Mesodermal cell (in vitro differentiated cells): ENCODE measurements at regions not wholly inside any gene's neighbourhood (a gene's known extent, or its start where the extent isn't known, plus 50 kb on each side); places are given as distances from the start of the nearest gene placed in this dataset.
"Not testable (repeated sequence)": the region's sequence is repeated elsewhere in the genome, so short reads cannot be mapped to it uniquely, and the experiment has no call there.

Experiments used
- H3K27ac ChIP-seq: 2 replicates; pipeline ENCODE4 v1.7.0; 2013; ENCODE audit warnings: mild to moderate bottlenecking, low read depth, low read length, moderate library complexity; ENCODE audit not compliant: severe bottlenecking
- H3K36me3 ChIP-seq: 2 replicates; pipeline ENCODE4 v1.7.1; 2013; ENCODE audit warnings: mild to moderate bottlenecking, low read length, moderate library complexity; ENCODE audit not compliant: control insufficient read depth, insufficient read depth
- H3K4me1 ChIP-seq: one replicate; pipeline ENCODE4 v1.7.1; 2013; ENCODE audit warnings: mild to moderate bottlenecking, low read length; ENCODE audit not compliant: insufficient read depth, control insufficient read depth, poor library complexity, severe bottlenecking
- H3K4me3 ChIP-seq: 2 replicates; pipeline ENCODE4 v1.7.0; 2013; ENCODE audit warnings: low read length, control low read depth, mild to moderate bottlenecking; ENCODE audit not compliant: insufficient read depth, poor library complexity, severe bottlenecking; ENCODE audit errors: extremely low read depth
- H3K9me3 ChIP-seq: 2 replicates; pipeline ENCODE4 v1.7.1; 2013; ENCODE audit warnings: mild to moderate bottlenecking, low read length, moderate library complexity; ENCODE audit not compliant: control insufficient read depth
- WGBS, 2 experiments: methylation state at CpG; one replicate each; pipeline ENCODE4 v1.1.5; 2013; ENCODE audit warnings: missing lambda C conversion rate in 2 of 2; ENCODE audit not compliant: insufficient coverage in 2 of 2; 5-methylcytosine and 5-hydroxymethylcytosine counted together

DNA sequence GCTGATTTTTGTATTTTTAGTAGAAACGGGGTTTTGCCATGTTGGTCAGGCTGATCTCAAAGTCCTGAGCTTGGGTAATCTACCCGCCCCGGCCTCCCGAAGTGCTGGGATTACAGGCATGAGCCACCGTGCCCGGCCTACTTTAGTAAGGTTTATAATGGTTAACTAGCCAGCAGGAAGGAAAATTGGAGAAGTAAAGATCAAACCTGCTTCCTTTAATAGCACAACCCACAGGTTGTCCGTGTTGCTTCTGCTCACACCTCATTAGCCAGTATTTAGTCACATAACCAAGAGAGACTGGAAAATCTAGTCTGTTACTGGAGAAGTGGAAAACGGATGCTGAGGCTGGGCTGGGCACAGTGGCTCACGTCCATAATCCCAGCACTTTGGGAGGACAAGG, 51.9 kb upstream of the TBL1XR1 start:
- Histone ChIP-seq H3K4me3 (no peak overlapping the region), H3K27ac (no peak overlapping the region), H3K36me3 (no peaks in the 10 kb centered on the region), H3K4me1 (no peaks in the 10 kb centered on the region), H3K9me3 (no peaks in the 10 kb centered on the region)
- 84 to 89% methylated on average over 6 to 8 of the region's 9 CpGs for WGBS, 2 experiments

DNA sequence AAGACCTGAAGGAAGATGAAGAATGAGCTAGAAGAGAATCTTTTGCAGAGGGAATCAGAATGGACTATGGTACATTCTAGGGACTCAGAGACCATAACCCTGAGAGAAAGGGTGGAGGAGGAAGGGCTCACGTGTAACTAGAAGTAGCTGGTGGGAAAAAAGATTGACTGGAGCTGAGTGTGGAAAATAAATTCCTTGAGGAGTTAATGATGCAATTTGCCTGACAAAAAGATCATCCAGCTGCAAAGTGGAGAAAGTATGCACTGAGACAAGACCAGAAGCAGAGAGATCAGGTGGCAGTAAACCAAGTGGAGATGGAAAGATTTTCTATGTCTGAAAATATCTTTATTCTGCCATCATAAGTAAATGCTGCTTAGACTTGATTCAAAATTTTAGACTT, 52.9 kb upstream of the TBL1XR1 start:
- Histone ChIP-seq H3K9me3 (no peaks in the 10 kb centered on the region), H3K4me3 (no peak overlapping the region), H3K4me1 (no peaks in the 10 kb centered on the region), H3K27ac (no peak overlapping the region), H3K36me3 (no peaks in the 10 kb centered on the region)
- WGBS, 2 experiments, result 58 to 63% methylated on average over 1 of the region's 1 CpG

DNA sequence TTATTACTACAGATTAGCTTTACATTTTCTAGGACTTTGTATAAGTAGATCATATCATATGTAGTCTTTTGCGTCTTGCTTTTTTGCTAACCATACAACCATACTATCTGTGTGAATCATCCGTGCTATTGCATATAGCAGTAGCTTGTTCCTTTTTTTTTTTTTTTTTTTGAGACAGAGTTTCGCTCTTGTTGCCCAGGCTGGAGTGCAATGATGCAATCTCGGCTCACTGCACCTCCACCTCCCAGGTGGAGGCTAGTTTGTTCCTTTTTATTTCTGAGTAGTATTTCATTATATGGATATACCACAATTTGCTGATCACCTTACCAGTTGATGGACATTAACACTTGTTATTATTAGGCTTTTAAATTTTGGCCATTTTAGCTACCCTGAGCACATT, 54.5 kb upstream of the TBL1XR1 start:
- no CpG with 5 or more reads among the region's 4 CpGs for WGBS, 2 experiments
- Histone ChIP-seq H3K36me3 (no peaks in the 10 kb centered on the region), H3K4me1 (no peaks in the 10 kb centered on the region), H3K4me3 (no peak overlapping the region), H3K27ac (no peak overlapping the region), H3K9me3 (no peaks in the 10 kb centered on the region)

DNA sequence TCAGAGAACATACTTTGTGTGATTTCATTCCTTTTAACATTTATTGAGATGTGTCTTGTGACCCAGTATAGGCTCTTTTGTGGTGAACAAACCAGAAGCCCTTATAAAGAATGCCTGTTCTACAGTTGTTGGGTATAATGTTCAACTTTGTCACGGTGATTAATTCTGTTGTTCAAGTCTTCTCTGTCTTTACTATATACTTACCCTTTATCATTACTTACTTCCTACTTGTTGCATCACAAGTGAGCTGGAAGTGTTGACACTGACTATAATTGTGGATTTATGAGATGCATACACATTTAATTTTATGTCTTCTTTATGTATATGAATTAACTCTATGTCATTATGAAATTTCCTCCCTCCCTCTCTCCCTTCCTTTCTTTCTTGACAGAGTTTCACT, 59.7 kb upstream of the TBL1XR1 start:
- H3K36me3 ChIP-seq, result no peaks in the 10 kb centered on the region
- H3K9me3 ChIP-seq, result no peaks in the 10 kb centered on the region
- H3K4me1 ChIP-seq, result no peaks in the 10 kb centered on the region
- no peak overlapping the region for H3K4me3 ChIP-seq
- WGBS, 2 experiments, result no CpG with 5 or more reads among the region's 1 CpG
- H3K27ac ChIP-seq, result no peak overlapping the region

DNA sequence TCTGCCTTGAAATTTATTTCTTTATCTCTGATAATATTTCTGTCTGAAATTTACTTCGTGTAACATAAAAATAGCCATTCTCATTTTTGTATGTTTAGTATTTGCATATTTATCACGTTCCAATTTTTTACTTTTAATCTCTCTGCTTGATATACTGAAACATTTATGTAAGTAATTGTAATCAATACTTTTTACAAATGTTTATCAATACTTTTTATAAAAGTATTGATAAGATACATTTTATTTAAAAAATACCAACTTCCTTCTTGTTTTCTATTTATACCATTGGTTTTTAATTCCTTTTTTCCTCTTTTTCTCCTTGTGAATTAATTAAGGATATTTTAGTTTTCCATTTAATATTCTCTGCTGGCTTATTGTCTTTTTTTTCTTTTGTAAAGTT, 60.3 kb upstream of the TBL1XR1 start:
- Histone ChIP-seq H3K36me3 (no peaks in the 10 kb centered on the region), H3K4me1 (no peaks in the 10 kb centered on the region), H3K9me3 (no peaks in the 10 kb centered on the region), H3K4me3 (no peak overlapping the region), H3K27ac (no peak overlapping the region)
- WGBS, 2 experiments, result no CpG with 5 or more reads among the region's 2 CpGs

DNA sequence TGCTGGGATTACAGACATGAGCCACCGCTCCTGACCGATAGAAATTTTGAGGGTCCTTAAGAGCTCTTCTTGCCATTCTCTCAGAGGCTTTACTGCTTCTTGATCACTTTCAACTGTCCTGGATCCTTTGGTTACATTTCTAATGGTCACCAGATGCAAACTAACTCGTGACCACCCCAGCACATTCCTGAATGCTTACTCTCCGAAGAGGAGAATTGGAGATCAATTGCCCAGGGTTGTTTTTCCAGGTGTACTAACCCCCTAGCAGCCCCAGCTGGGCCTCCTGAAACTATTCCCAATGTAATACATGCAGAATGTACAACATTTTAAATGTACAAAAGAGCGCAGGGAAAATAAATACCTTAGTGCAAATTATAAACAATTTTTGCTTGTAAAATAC, 65.1 kb upstream of the TBL1XR1 start:
- H3K27ac ChIP-seq, result no peak overlapping the region
- H3K9me3 ChIP-seq, result no peaks in the 10 kb centered on the region
- H3K4me1 ChIP-seq, result no peaks in the 10 kb centered on the region
- no peaks in the 10 kb centered on the region for H3K36me3 ChIP-seq
- WGBS, 2 experiments, result 77 to 85% methylated on average over 4 of the region's 5 CpGs
- H3K4me3 ChIP-seq, result no peak overlapping the region

DNA sequence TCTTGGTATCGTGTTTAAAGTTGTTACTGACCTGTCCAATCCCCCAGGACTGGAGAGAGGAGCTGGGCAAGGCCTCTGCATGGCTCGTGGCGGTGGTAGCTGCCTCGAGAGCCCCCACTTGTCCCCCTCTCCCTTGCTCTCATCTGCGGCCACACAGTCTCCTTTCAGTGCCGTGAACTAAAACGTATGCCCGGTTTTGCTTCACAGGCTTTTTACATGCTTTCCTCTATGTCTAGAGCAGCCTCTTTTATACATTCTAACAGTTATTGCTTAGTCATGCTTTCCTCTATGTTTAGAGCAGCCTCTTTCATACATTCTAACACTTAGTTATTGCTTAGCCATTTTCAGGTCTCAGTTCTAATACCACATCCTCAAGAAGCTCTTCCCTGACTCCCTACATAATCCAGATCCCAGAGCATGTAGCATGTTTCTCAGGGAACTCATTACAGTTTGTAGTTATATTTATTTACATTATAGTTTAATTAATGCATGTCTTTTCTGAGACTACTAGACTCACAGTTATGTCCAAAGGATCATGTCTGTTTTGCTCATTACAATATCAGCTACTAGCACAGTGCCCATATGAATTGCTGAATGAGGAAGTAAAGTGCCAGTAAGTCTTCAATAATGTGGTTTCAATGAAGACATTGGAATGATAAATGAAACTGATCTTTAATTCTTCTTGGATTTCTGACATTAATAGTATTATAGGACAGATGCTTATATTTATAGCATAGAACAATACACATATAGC, 66.5 kb upstream of the TBL1XR1 start:
- H3K4me1 ChIP-seq, result no peaks in the 10 kb centered on the region
- no peak overlapping the region for H3K4me3 ChIP-seq
- H3K36me3 ChIP-seq, result no peaks in the 10 kb centered on the region
- 73 to 100% methylated on average over 2 to 8 of the region's 8 CpGs for WGBS, 2 experiments
- no peaks in the 10 kb centered on the region for H3K9me3 ChIP-seq
- no peak overlapping the region for H3K27ac ChIP-seq

DNA sequence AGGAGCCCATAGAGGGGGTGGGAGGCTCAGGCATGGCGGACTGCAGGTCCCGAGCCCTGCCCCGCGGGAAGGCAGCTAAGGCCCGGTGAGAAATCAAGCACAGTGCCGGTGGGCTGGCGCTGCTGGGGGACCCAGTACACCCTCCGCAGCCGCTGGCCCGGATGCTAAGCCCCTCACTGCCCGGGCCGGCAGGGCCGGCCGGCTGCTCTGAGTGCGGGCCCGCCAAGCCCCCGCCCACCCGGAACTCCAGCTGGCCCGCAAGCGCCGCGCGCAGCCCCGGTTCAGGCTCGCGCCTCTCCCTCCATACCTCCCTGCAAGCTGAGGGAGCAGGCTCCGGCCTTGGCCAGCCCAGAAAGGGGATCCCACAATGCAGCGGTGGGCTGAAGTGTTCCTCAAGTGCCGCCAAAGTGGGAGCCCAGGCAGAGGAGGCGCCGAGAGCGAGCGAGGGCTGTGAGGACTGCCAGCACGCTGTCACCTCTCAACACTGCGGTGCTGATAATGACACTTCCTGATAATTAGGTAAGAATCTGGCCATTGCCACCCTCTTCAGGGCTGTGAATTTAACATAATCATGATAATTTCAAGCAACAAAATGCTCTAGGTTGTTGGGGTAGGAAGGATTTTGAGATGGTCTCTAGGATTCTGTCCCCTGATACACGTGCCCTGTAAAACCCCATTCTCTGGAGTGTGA, 74.7 kb upstream of the TBL1XR1 start:
- not testable (repeated sequence) for H3K9me3 ChIP-seq, H3K27ac ChIP-seq, H3K36me3 ChIP-seq, H3K4me3 ChIP-seq, H3K4me1 ChIP-seq
- WGBS, 2 experiments, result 98 to 100% methylated on average over 4 to 20 of the region's 36 CpGs

DNA sequence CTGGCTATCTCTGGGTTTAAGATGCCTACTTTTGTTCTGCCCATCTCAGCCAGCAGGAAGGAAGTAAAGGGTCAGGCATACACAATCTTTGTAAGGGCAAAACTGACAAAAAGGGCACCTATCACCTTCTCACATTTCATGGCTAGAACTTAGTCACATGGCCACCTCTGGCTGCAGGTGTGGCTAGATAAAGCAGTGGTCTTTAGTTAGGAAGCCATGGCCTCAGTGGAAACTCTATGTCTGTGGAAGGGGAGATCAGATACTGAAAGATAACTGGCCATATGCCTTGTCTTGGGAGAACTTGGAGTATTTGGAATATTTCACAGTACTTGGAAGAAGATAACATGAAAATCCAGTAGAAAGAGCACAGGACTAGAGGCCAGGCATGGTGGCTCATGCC, 80.7 kb upstream of the TBL1XR1 start:
- H3K27ac ChIP-seq, result no peak overlapping the region
- peaks cover 2% of the 10 kb centered on the region for H3K4me1 ChIP-seq
- peaks cover 5% of the 10 kb centered on the region for H3K9me3 ChIP-seq
- no peaks in the 10 kb centered on the region for H3K36me3 ChIP-seq
- H3K4me3 ChIP-seq, result no peak overlapping the region

DNA sequence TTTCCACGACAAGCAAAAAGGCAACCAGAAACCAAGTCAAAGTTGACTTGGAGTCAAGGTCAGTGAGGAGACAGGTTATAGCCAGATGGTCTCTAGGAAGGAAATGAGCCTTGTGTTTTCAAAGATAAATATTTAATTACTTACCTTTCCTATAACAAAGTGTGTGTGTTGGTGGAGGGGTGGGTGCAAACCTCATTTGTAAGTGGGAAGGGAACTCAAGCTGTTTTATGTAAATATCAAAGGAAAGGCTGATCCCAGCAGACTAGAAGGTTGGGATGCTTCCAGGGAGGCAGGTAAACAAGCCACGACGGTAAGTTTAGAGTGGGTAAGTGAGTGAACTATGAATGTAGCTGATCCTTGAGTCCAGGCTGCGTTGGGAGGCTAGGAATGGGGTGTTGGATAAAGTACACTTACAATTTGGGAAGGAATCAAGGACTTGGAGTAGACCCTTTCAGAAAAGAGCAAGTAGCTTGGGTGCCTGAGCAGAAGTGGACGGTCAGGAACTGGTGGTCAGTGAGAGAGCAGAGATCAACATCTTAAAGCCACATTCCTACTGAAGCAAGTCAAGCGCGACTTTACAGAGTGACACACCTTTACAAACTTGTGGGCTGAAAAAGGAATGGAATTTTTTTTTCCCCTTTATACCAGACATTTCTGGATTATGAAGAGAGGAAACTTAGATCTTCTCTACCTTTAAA, 82.0 kb upstream of the TBL1XR1 start:
- Histone ChIP-seq H3K27ac (no peak overlapping the region), H3K4me3 (no peak overlapping the region), H3K9me3 (peaks cover 5% of the 10 kb centered on the region), H3K36me3 (no peaks in the 10 kb centered on the region), H3K4me1 (peaks cover 7% of the 10 kb centered on the region)
- 19 to 38% methylated on average over 3 to 5 of the region's 7 CpGs for WGBS, 2 experiments
